ENCODE measurements at regions not wholly inside any gene's neighbourhood (a gene's known extent, or its start where the extent isn't known, plus 50 kb on each side); places are given as distances from the start of the nearest gene placed in this dataset.

- Histone ChIP-seq H4K20me1 (ENCODE audit: insufficient read depth, low read length) (no peaks in the 10 kb centered on the region), H3K27ac (ENCODE audit: low read length) (no peak overlapping the region), H3K4me2 (ENCODE audit: insufficient read depth, low read length) (no peak overlapping the region), H3K27me3 (ENCODE audit: insufficient read depth, low read length, poor library complexity) (no peaks in the 10 kb centered on the region), H3K9ac (ENCODE audit: low read depth, low read length) (no peak overlapping the region), H3K9me3 (ENCODE audit: insufficient read depth, low read length, severe bottlenecking) (no peaks in the 10 kb centered on the region), H3K4me3 (ENCODE audit: low read depth in 1 of 2, low read length in 2 of 2) (no peak overlapping the region), H3K36me3 (ENCODE audit: insufficient read depth, low read length) (no peaks in the 10 kb centered on the region), H3K79me2 (ENCODE audit: insufficient read depth, low read length) (no peaks in the 10 kb centered on the region), H3K4me1 (ENCODE audit: insufficient read depth, low read length) (no peaks in the 10 kb centered on the region), H2AFZ (ENCODE audit: low read depth, low read length) (no peak overlapping the region)
- TF ChIP-seq EZH2 (IDR thresholded peaks at IDR 0.05; ENCODE audit: borderline replicate concordance, low read depth, low read length, severe bottlenecking) (no peak), CTCF (IDR thresholded peaks at IDR 0.05; ENCODE audit: borderline replicate concordance, extremely low read depth, low read length, poor library complexity, severe bottlenecking) (no peak)
- no peak for ATAC-seq (ENCODE audit: insufficient read depth, low read depth)
- no peak for DNase-seq
These were observed 344.5 kb upstream of the NAV3 start for GRCh38 chr12:77485961-77486854.

GRCh38 chr12:77481687-77482086 lies 349.0 kb upstream of the NAV3 start:
- Histone ChIP-seq H3K4me3 (ENCODE audit: low read depth in 1 of 2, low read length in 2 of 2) (no peak overlapping the region), H2AFZ (ENCODE audit: low read depth, low read length) (no peak overlapping the region), H4K20me1 (ENCODE audit: insufficient read depth, low read length) (no peaks in the 10 kb centered on the region), H3K79me2 (ENCODE audit: insufficient read depth, low read length) (no peaks in the 10 kb centered on the region), H3K27me3 (ENCODE audit: insufficient read depth, low read length, poor library complexity) (no peaks in the 10 kb centered on the region), H3K4me2 (ENCODE audit: insufficient read depth, low read length) (no peak overlapping the region), H3K9ac (ENCODE audit: low read depth, low read length) (no peak overlapping the region), H3K4me1 (ENCODE audit: insufficient read depth, low read length) (no peaks in the 10 kb centered on the region), H3K9me3 (ENCODE audit: insufficient read depth, low read length, severe bottlenecking) (no peaks in the 10 kb centered on the region), H3K27ac (ENCODE audit: low read length) (no peak overlapping the region), H3K36me3 (ENCODE audit: insufficient read depth, low read length) (no peaks in the 10 kb centered on the region)
- ATAC-seq (ENCODE audit: insufficient read depth, low read depth) (no peak), DNase-seq (no peak)
- TF ChIP-seq CTCF (IDR thresholded peaks at IDR 0.05; ENCODE audit: borderline replicate concordance, extremely low read depth, low read length, poor library complexity, severe bottlenecking): no peak
- no peak for TF ChIP-seq EZH2 (IDR thresholded peaks at IDR 0.05; ENCODE audit: borderline replicate concordance, low read depth, low read length, severe bottlenecking)

- no peak overlapping the region for H3K4me3 ChIP-seq (ENCODE audit: low read depth in 1 of 2, low read length in 2 of 2)
- TF ChIP-seq CTCF (IDR thresholded peaks at IDR 0.05; ENCODE audit: borderline replicate concordance, extremely low read depth, low read length, poor library complexity, severe bottlenecking): no peak
- TF ChIP-seq EZH2 (IDR thresholded peaks at IDR 0.05; ENCODE audit: borderline replicate concordance, low read depth, low read length, severe bottlenecking): no peak
- no peak overlapping the region for H3K9ac ChIP-seq (ENCODE audit: low read depth, low read length)
- H4K20me1 ChIP-seq (ENCODE audit: insufficient read depth, low read length): no peaks in the 10 kb centered on the region
- no peak overlapping the region for H2AFZ ChIP-seq (ENCODE audit: low read depth, low read length)
- no peak overlapping the region for H3K27ac ChIP-seq (ENCODE audit: low read length)
- no peaks in the 10 kb centered on the region for H3K4me1 ChIP-seq (ENCODE audit: insufficient read depth, low read length)
- no peaks in the 10 kb centered on the region for H3K36me3 ChIP-seq (ENCODE audit: insufficient read depth, low read length)
- no peaks in the 10 kb centered on the region for H3K79me2 ChIP-seq (ENCODE audit: insufficient read depth, low read length)
- no peak for ATAC-seq (ENCODE audit: insufficient read depth, low read depth)
- no peaks in the 10 kb centered on the region for H3K27me3 ChIP-seq (ENCODE audit: insufficient read depth, low read length, poor library complexity)
- H3K4me2 ChIP-seq (ENCODE audit: insufficient read depth, low read length): no peak overlapping the region
- H3K9me3 ChIP-seq (ENCODE audit: insufficient read depth, low read length, severe bottlenecking): no peaks in the 10 kb centered on the region
- no peak for DNase-seq
These were observed 352.7 kb upstream of the NAV3 start for GRCh38 chr12:77477907-77478533.
